Neuron (in vitro differentiated cells): ENCODE measurements at regions not wholly inside any gene's neighbourhood (a gene's known extent, or its start where the extent isn't known, plus 50 kb on each side); places are given as distances from the start of the nearest gene placed in this dataset.
"Not testable (repeated sequence)": the region's sequence is repeated elsewhere in the genome, so short reads cannot be mapped to it uniquely, and the experiment has no call there.

ENCODE experiments used
- H2AFZ ChIP-seq: one replicate; pipeline ENCODE4 v1.6.1; 2013; ENCODE audit warnings: low read depth, mild to moderate bottlenecking, inconsistent platforms, low read length, moderate library complexity
- H3K27me3 ChIP-seq: one replicate; pipeline ENCODE4 v1.6.1; 2013; ENCODE audit warnings: low read length; ENCODE audit not compliant: insufficient read depth
- H3K36me3 ChIP-seq: one replicate; pipeline ENCODE4 v1.6.1; 2013; ENCODE audit warnings: low read length; ENCODE audit not compliant: insufficient read depth
- H3K4me1 ChIP-seq: one replicate; pipeline ENCODE4 v1.6.1; 2013; ENCODE audit warnings: low read length; ENCODE audit not compliant: insufficient read depth
- H3K4me3 ChIP-seq: 2 replicates; pipeline ENCODE4 v1.5.1; 2013; ENCODE audit warnings: mild to moderate bottlenecking, low read length, moderate library complexity
- H3K9me3 ChIP-seq: one replicate; pipeline ENCODE4 v1.6.1; 2013; ENCODE audit warnings: low read length

GRCh38 chrX:45622042-45622423 is 421.4 kb upstream of the DIPK2B start:
- Histone ChIP-seq H3K27me3 (no peaks in the 10 kb centered on the region), H2AFZ (no peak overlapping the region), H3K4me3 (no peak overlapping the region)

GRCh38 chrX:45621376-45622041 is 420.8 kb upstream of the DIPK2B start:
- Histone ChIP-seq H3K27me3 (no peaks in the 10 kb centered on the region), H2AFZ (no peak overlapping the region), H3K4me3 (no peak overlapping the region), H3K36me3 (no peaks in the 10 kb centered on the region), H3K9me3 (no peaks in the 10 kb centered on the region), H3K4me1 (peaks cover 3% of the 10 kb centered on the region)

More at GRCh38 chrX:45622042-45622423, 421.4 kb upstream of the DIPK2B start:
- H3K36me3 ChIP-seq, result no peaks in the 10 kb centered on the region
- H3K9me3 ChIP-seq, result no peaks in the 10 kb centered on the region
- H3K4me1 ChIP-seq, result peaks cover 3% of the 10 kb centered on the region

GRCh38 chrX:45619290-45619689 is 418.6 kb upstream of the DIPK2B start:
- Histone ChIP-seq H3K4me1 (peaks cover 3% of the 10 kb centered on the region), H3K36me3 (no peaks in the 10 kb centered on the region), H2AFZ (no peak overlapping the region), H3K9me3 (no peaks in the 10 kb centered on the region), H3K4me3 (no peak overlapping the region), H3K27me3 (no peaks in the 10 kb centered on the region)

- H3K4me3 ChIP-seq, H3K27me3 ChIP-seq, H3K36me3 ChIP-seq, H3K9me3 ChIP-seq, H2AFZ ChIP-seq, H3K4me1 ChIP-seq: not testable (repeated sequence)
Observed at GRCh38 chrX:45615591-45615990, 414.9 kb upstream of the DIPK2B start.

- H3K4me3 ChIP-seq, result no peak overlapping the region
Observed at GRCh38 chrX:45614853-45615252, 414.2 kb upstream of the DIPK2B start.

GRCh38 chrX:45602151-45602550 is 401.5 kb upstream of the DIPK2B start:
- H3K4me3 ChIP-seq, result no peak overlapping the region
- H3K36me3 ChIP-seq, result no peaks in the 10 kb centered on the region
- peaks cover 15% of the 10 kb centered on the region for H3K4me1 ChIP-seq
- H3K27me3 ChIP-seq, result no peaks in the 10 kb centered on the region
- no peak overlapping the region for H2AFZ ChIP-seq
- no peaks in the 10 kb centered on the region for H3K9me3 ChIP-seq

More at GRCh38 chrX:45614853-45615252, 414.2 kb upstream of the DIPK2B start:
- no peaks in the 10 kb centered on the region for H3K27me3 ChIP-seq
- H3K36me3 ChIP-seq, result no peaks in the 10 kb centered on the region
- peaks cover under 1% of the 10 kb centered on the region for H3K9me3 ChIP-seq
- no peak overlapping the region for H2AFZ ChIP-seq
- peaks cover 3% of the 10 kb centered on the region for H3K4me1 ChIP-seq

- H3K4me1 ChIP-seq, result peaks cover 15% of the 10 kb centered on the region
- no peak overlapping the region for H3K4me3 ChIP-seq
- H2AFZ ChIP-seq, result no peak overlapping the region
Observed at GRCh38 chrX:45601052-45601451, 400.4 kb upstream of the DIPK2B start.

GRCh38 chrX:45598861-45599260 is 398.2 kb upstream of the DIPK2B start:
- no peaks in the 10 kb centered on the region for H3K27me3 ChIP-seq
- H3K4me1 ChIP-seq, result peaks cover 15% of the 10 kb centered on the region

More at GRCh38 chrX:45601052-45601451, 400.4 kb upstream of the DIPK2B start:
- H3K9me3 ChIP-seq, result no peaks in the 10 kb centered on the region
- no peaks in the 10 kb centered on the region for H3K36me3 ChIP-seq
- no peaks in the 10 kb centered on the region for H3K27me3 ChIP-seq

GRCh38 chrX:45596188-45596808 is 395.6 kb upstream of the DIPK2B start:
- Histone ChIP-seq H3K4me3 (no peak overlapping the region), H2AFZ (no peak overlapping the region), H3K36me3 (no peaks in the 10 kb centered on the region), H3K9me3 (no peaks in the 10 kb centered on the region), H3K27me3 (no peaks in the 10 kb centered on the region), H3K4me1 (peaks cover 5% of the 10 kb centered on the region)

More at GRCh38 chrX:45598861-45599260, 398.2 kb upstream of the DIPK2B start:
- no peak overlapping the region for H3K4me3 ChIP-seq
- no peak overlapping the region for H2AFZ ChIP-seq
- H3K36me3 ChIP-seq, result no peaks in the 10 kb centered on the region
- no peaks in the 10 kb centered on the region for H3K9me3 ChIP-seq

GRCh38 chrX:45592101-45592500 is 391.4 kb upstream of the DIPK2B start:
- no peaks in the 10 kb centered on the region for H3K9me3 ChIP-seq
- H3K4me1 ChIP-seq, result no peaks in the 10 kb centered on the region
- no peaks in the 10 kb centered on the region for H3K36me3 ChIP-seq
- no peaks in the 10 kb centered on the region for H3K27me3 ChIP-seq
- H3K4me3 ChIP-seq, result no peak overlapping the region
- no peak overlapping the region for H2AFZ ChIP-seq

GRCh38 chrX:45591650-45592049 is 391.0 kb upstream of the DIPK2B start:
- no peak overlapping the region for H3K4me3 ChIP-seq
- no peaks in the 10 kb centered on the region for H3K36me3 ChIP-seq
- H3K9me3 ChIP-seq, result no peaks in the 10 kb centered on the region
- no peak overlapping the region for H2AFZ ChIP-seq
- H3K27me3 ChIP-seq, result no peaks in the 10 kb centered on the region
- H3K4me1 ChIP-seq, result no peaks in the 10 kb centered on the region

- Histone ChIP-seq H2AFZ (no peak overlapping the region), H3K4me3 (no peak overlapping the region), H3K36me3 (no peaks in the 10 kb centered on the region), H3K27me3 (no peaks in the 10 kb centered on the region), H3K4me1 (no peaks in the 10 kb centered on the region), H3K9me3 (peaks cover 2% of the 10 kb centered on the region)
Observed at GRCh38 chrX:45584717-45585116, 384.0 kb upstream of the DIPK2B start.

- no peak overlapping the region for H3K4me3 ChIP-seq
- H3K36me3 ChIP-seq, result no peaks in the 10 kb centered on the region
- H3K27me3 ChIP-seq, result no peaks in the 10 kb centered on the region
- H2AFZ ChIP-seq, result no peak overlapping the region
- no peaks in the 10 kb centered on the region for H3K4me1 ChIP-seq
- peaks cover 2% of the 10 kb centered on the region for H3K9me3 ChIP-seq
Observed at GRCh38 chrX:45577361-45577760, 376.7 kb upstream of the DIPK2B start.
